OCI-LY1 (cell line): ENCODE measurements at regions not wholly inside any gene's neighbourhood (a gene's known extent, or its start where the extent isn't known, plus 50 kb on each side); places are given as distances from the start of the nearest gene placed in this dataset.
A peak's percentile ranks its signal among the peaks of the same experiment; 100 is the strongest.

Experiments
- H2AFZ ChIP-seq: fragments of 200-600 bp; sonication (generic), shearing (Covaris generic); 2 replicates; pipeline ENCODE4 v1.6.0; 2014; ENCODE audit warnings: antibody characterized with exemption, mild to moderate bottlenecking, low read length
- H3F3A ChIP-seq: fragments of 200-600 bp; sonication (generic), shearing (Covaris generic); 2 replicates; pipeline ENCODE4 v1.6.0; 2014; ENCODE audit warnings: mild to moderate bottlenecking, antibody characterized with exemption, low read length, moderate library complexity; ENCODE audit not compliant: insufficient read depth
- H3K27ac ChIP-seq: fragments of 200-600 bp; sonication (generic); 2 replicates; pipeline ENCODE4 v1.5.1; 2014; ENCODE audit warnings: low read length, mixed run types, mild to moderate bottlenecking, low read depth; ENCODE audit not compliant: poor library complexity, severe bottlenecking
- H3K27me3 ChIP-seq: fragments of 200-600 bp; sonication (generic); 2 replicates; pipeline ENCODE4 v1.6.0; 2014; ENCODE audit warnings: antibody characterized with exemption, mild to moderate bottlenecking, low read length, moderate library complexity; ENCODE audit not compliant: insufficient read depth
- H3K36me3 ChIP-seq: fragments of 200-600 bp; sonication (generic); 2 replicates; pipeline ENCODE4 v1.6.1; 2014; ENCODE audit warnings: mild to moderate bottlenecking, antibody characterized with exemption, low read length, moderate library complexity, mixed read lengths; ENCODE audit not compliant: insufficient read depth
- H3K4me1 ChIP-seq: fragments of 200-600 bp; sonication (generic); 2 replicates; pipeline ENCODE4 v1.5.1; 2014; ENCODE audit warnings: mild to moderate bottlenecking, low read length, moderate library complexity; ENCODE audit not compliant: insufficient read depth, severe bottlenecking
- H3K4me2 ChIP-seq: fragments of 200-600 bp; sonication (generic), shearing (Covaris generic); 2 replicates; pipeline ENCODE4 v1.6.1; 2014; ENCODE audit warnings: low read length
- H3K4me3 ChIP-seq: fragments of 200-600 bp; sonication (generic); 2 replicates; pipeline ENCODE4 v1.5.1; 2014; ENCODE audit warnings: low read length, low read depth, mild to moderate bottlenecking, mixed read lengths; ENCODE audit not compliant: poor library complexity, severe bottlenecking
- H3K79me2 ChIP-seq: fragments of 200-600 bp; shearing (Covaris generic); 2 replicates; pipeline ENCODE4 v1.6.1; 2016; ENCODE audit warnings: mixed run types, low read length, mixed read lengths; ENCODE audit not compliant: insufficient read depth
- H3K9ac ChIP-seq: fragments of 200-600 bp; sonication (generic), shearing (Covaris generic); 2 replicates; pipeline ENCODE4 v1.6.1; 2014; ENCODE audit warnings: mild to moderate bottlenecking, low read length, mixed read lengths
- H3K9me2 ChIP-seq: fragments of 200-600 bp; sonication (generic), shearing (Covaris generic); 2 replicates; pipeline ENCODE4 v1.6.1; 2014; ENCODE audit warnings: low read depth, mild to moderate bottlenecking, low read length, mixed read lengths
- H3K9me3 ChIP-seq: fragments of 200-600 bp; shearing (Covaris generic); 2 replicates; pipeline ENCODE4 v1.6.1; 2014; ENCODE audit warnings: low read length, mixed read lengths
- H4K20me1 ChIP-seq: fragments of 200-600 bp; sonication (generic), shearing (Covaris generic); 2 replicates; pipeline ENCODE4 v1.6.0; 2016; ENCODE audit warnings: mild to moderate bottlenecking, low read length; ENCODE audit not compliant: insufficient read depth
- CTCF ChIP-seq: fragments of 200-600 bp; sonication (generic), shearing (Covaris generic); IDR thresholded peaks from 2 replicates; pipeline ENCODE4 v1.5.1; 2017; ENCODE audit warnings: mild to moderate bottlenecking, antibody characterized with exemption, low read length, moderate library complexity, mixed read lengths
- EZH2 ChIP-seq: fragments of 200-600 bp; sonication (generic), shearing (Covaris generic); IDR thresholded peaks from 2 replicates; pipeline ENCODE4 v1.8.0; 2017; ENCODE audit warnings: borderline replicate concordance, mixed run types, mild to moderate bottlenecking, antibody characterized with exemption, low read length, moderate library complexity, mixed read lengths

GRCh38 chr10:113980408-113981087 lies 63.1 kb upstream of the ADRB1 start:
- Histone ChIP-seq H3K4me1 (peaks cover 19% of the 10 kb centered on the region), H3K79me2 (no peaks in the 10 kb centered on the region), H3K9me3 (no peaks in the 10 kb centered on the region), H3K27ac (no peak overlapping the region), H3K9me2 (no peaks in the 10 kb centered on the region), H3K9ac (no peak overlapping the region), H3K4me2 (no peak overlapping the region), H4K20me1 (no peaks in the 10 kb centered on the region), H3K27me3 (no peaks in the 10 kb centered on the region), H3K4me3 (no peak overlapping the region), H3K36me3 (no peaks in the 10 kb centered on the region), H2AFZ (no peak overlapping the region), H3F3A (no peaks in the 10 kb centered on the region)
- TF ChIP-seq EZH2 (no peak), CTCF (no peak)

GRCh38 chr10:113982296-113982695 lies 61.4 kb upstream of the ADRB1 start:
- no peak overlapping the region for H3K4me2 ChIP-seq

GRCh38 chr10:113982769-113983168 lies 60.9 kb upstream of the ADRB1 start:
- Histone ChIP-seq H3K27ac (peak overlapping the region; percentile 54), H3K36me3 (no peaks in the 10 kb centered on the region), H3K4me2 (peak overlapping the region; percentile 12; the same call in 1 of the 2 replicates), H3K4me1 (peaks cover 19% of the 10 kb centered on the region), H3F3A (no peaks in the 10 kb centered on the region), H3K9me2 (no peaks in the 10 kb centered on the region), H3K9ac (no peak overlapping the region), H2AFZ (no peak overlapping the region), H3K9me3 (no peaks in the 10 kb centered on the region), H3K4me3 (no peak overlapping the region), H3K79me2 (no peaks in the 10 kb centered on the region), H3K27me3 (peaks cover 12% of the 10 kb centered on the region; the same call in 1 of the 2 replicates), H4K20me1 (no peaks in the 10 kb centered on the region)
- TF ChIP-seq EZH2 (no peak), CTCF (no peak)

More at GRCh38 chr10:113982296-113982695, 61.4 kb upstream of the ADRB1 start:
- no peaks in the 10 kb centered on the region for H3K9me2 ChIP-seq
- no peak overlapping the region for H2AFZ ChIP-seq
- peak overlapping the region; percentile 54 for H3K27ac ChIP-seq
- H4K20me1 ChIP-seq: no peaks in the 10 kb centered on the region
- no peaks in the 10 kb centered on the region for H3K79me2 ChIP-seq
- peaks cover 19% of the 10 kb centered on the region for H3K4me1 ChIP-seq
- H3K36me3 ChIP-seq: no peaks in the 10 kb centered on the region
- H3F3A ChIP-seq: no peaks in the 10 kb centered on the region
- no peaks in the 10 kb centered on the region for H3K9me3 ChIP-seq
- no peak overlapping the region for H3K9ac ChIP-seq
- no peak overlapping the region for H3K4me3 ChIP-seq
- TF ChIP-seq EZH2 (no peak), CTCF (no peak)
- H3K27me3 ChIP-seq: peaks cover 7% of the 10 kb centered on the region; the same call in 1 of the 2 replicates
